T-cell (primary cell): ENCODE measurements at regions not wholly inside any gene's neighbourhood (a gene's known extent, or its start where the extent isn't known, plus 50 kb on each side); places are given as distances from the start of the nearest gene placed in this dataset.
"Not testable (repeated sequence)": the region's sequence is repeated elsewhere in the genome, so short reads cannot be mapped to it uniquely, and the experiment has no call there.

Experiments
- ATAC-seq, 4 experiments: fragments of 200-7000 bp in 3 of 4; fragments of 150-1000 bp in 1 of 4; cut with Tn5 transposase; replicated peaks in 1 of 4; 1 replicate in 3 of 4; 2 replicates in 1 of 4; pipeline ENCODE4 v1.10.0; 2021; ENCODE audit warnings: moderate library complexity in 3 of 4, mild to moderate bottlenecking in 2 of 4, moderate number of reproducible peaks in 1 of 4
- CTCF ChIA-PET, 2 donors: fragments of 300-600 bp; sonication (Branson Sonifier 250); formaldehyde crosslinking; loops; one replicate each; lab custom pipeline; 2022; ENCODE audit warnings: antibody characterized with exemption in 2 of 2; lab: Charles Lee
- POLR2A ChIA-PET, 2 donors: fragments of 300-600 bp; sonication (Branson Sonifier 250); formaldehyde crosslinking; loops; one replicate each; lab custom pipeline; 2022; ENCODE audit warnings: antibody characterized with exemption in 2 of 2; lab: Charles Lee
- DNase-seq, 35 experiments: peaks; one replicate each; pipeline versions ENCODE4 v3.0.0 to v3.0.0-alpha.2; 2013 to 2023
- H3K27ac ChIP-seq: one replicate; pipeline ENCODE4 v1.5.1; 2013; ENCODE audit warnings: low read length
- H3K27me3 ChIP-seq, 2 experiments: replicated peaks in 1 of 2; 1 replicate in 1 of 2; 2 replicates in 1 of 2; pipeline versions ENCODE4 v1.6.1 to v1.7.0; 2013; ENCODE audit warnings: low read length in 1 of 2, mixed read lengths in 1 of 2; ENCODE audit not compliant: control insufficient read depth in 2 of 2, insufficient read depth in 2 of 2; ENCODE audit errors: extremely low read depth in 1 of 2
- H3K36me3 ChIP-seq, 2 donors: 1 replicate in 1 of 2; 2 replicates in 1 of 2; pipeline versions ENCODE4 v1.6.1 to v1.7.0; 2013; ENCODE audit warnings: low read length in 1 of 2; ENCODE audit not compliant: control insufficient read depth in 2 of 2, insufficient read depth in 1 of 2; ENCODE audit errors: extremely low read depth in 1 of 2
- H3K4me1 ChIP-seq, 2 experiments: 1 replicate in 1 of 2; 2 replicates in 1 of 2; pipeline versions ENCODE4 v1.6.1 to v1.7.0; 2013; ENCODE audit warnings: low read length in 2 of 2, mixed read lengths in 1 of 2; ENCODE audit not compliant: insufficient read depth in 2 of 2, control insufficient read depth in 1 of 2; ENCODE audit errors: extremely low read depth in 1 of 2
- H3K4me3 ChIP-seq, 2 donors: 1 replicate in 1 of 2; 2 replicates in 1 of 2; pipeline versions ENCODE4 v1.5.1 to v1.7.0; 2013; ENCODE audit warnings: mild to moderate bottlenecking in 2 of 2, low read length in 1 of 2, moderate library complexity in 1 of 2; ENCODE audit not compliant: control insufficient read depth in 1 of 2; ENCODE audit errors: extremely low read depth in 1 of 2
- H3K9me3 ChIP-seq: 2 replicates; pipeline ENCODE4 v1.7.0; 2013
- H3K27ac Mint-ChIP-seq, 2 donors: one replicate each; pipeline ENCODE4 v1.8.0; 2020 to 2021; ENCODE audit warnings: mild to moderate bottlenecking in 2 of 2, mixed read lengths in 2 of 2
- H3K27me3 Mint-ChIP-seq, 2 donors: one replicate each; pipeline ENCODE4 v1.8.0; 2021 to 2022; ENCODE audit warnings: mixed read lengths in 2 of 2
- H3K36me3 Mint-ChIP-seq: one replicate; pipeline ENCODE4 v1.8.0; 2021; ENCODE audit warnings: mixed read lengths
- H3K4me1 Mint-ChIP-seq, 3 donors: one replicate each; pipeline ENCODE4 v1.8.0; 2020 to 2022; ENCODE audit warnings: mixed read lengths in 3 of 3, mild to moderate bottlenecking in 1 of 3
- H3K4me3 Mint-ChIP-seq, 3 donors: one replicate each; pipeline ENCODE4 v1.8.0; 2020 to 2022; ENCODE audit warnings: mild to moderate bottlenecking in 3 of 3, mixed read lengths in 3 of 3, moderate library complexity in 3 of 3
- H3K9me3 Mint-ChIP-seq, 3 donors: one replicate each; pipeline ENCODE4 v1.8.0; 2020 to 2022; ENCODE audit warnings: mixed read lengths in 3 of 3
- WGBS: methylation state at CpG from one replicate; pipeline ENCODE4 v1.1.5; 2013; ENCODE audit warnings: missing lambda C conversion rate; ENCODE audit not compliant: insufficient coverage; 5-methylcytosine and 5-hydroxymethylcytosine counted together

DNA sequence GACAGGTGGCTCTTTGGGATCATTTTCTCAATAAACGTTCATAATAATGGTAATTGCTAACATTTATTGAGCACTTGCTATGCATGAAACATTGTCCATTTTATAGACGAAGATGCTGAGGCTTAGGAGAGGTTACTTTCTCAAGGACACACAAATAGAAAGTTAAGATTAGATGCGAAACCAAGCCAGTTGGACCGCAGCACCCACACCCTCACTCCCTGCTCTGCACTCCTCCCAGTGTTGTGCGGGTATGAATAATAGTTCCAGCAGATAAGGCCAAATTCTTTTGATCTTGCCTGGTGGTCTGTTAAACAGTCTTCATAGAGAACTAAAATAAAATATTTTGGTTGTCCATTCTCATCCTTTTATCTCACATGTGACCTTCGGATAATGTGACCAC, 85.0 kb upstream of the BEND4 start:
- Histone ChIP-seq H3K9me3 (no peaks in the 10 kb centered on the region), H3K27ac (no peak overlapping the region), H3K4me1 (no peaks in the 10 kb centered on the region), H3K27me3 (no peaks in the 10 kb centered on the region), H3K4me3 (no peak overlapping the region), H3K36me3 (no peaks in the 10 kb centered on the region)
- no peaks in the 10 kb centered on the region for H3K36me3 Mint-ChIP-seq
- ATAC-seq, result no peak
- H3K9me3 Mint-ChIP-seq, result no peaks in the 10 kb centered on the region
- no peaks in the 10 kb centered on the region for H3K4me1 Mint-ChIP-seq
- no peak for DNase-seq
- ChIA-PET POLR2A (no interaction called here), CTCF (no interaction called here)
- no peak overlapping the region for H3K4me3 Mint-ChIP-seq
- WGBS, result no CpG with 5 or more reads among the region's 6 CpGs
- no peak overlapping the region for H3K27ac Mint-ChIP-seq
- peaks cover 5 to 8% of the 10 kb centered on the region in 2 donors for H3K27me3 Mint-ChIP-seq

- ATAC-seq (no peak), DNase-seq (no peak)
- ChIA-PET POLR2A (no interaction called here), CTCF (interaction anchor here in 1 of 2 donors (0.5 kb wide), 1 partner anchor 561 kb away, joined by 3 read pairs; no protein-coding TSS in a partner anchor)
- H3K9me3 ChIP-seq, result no peaks in the 10 kb centered on the region
- WGBS, result no CpG with 5 or more reads among the region's 4 CpGs
- H3K36me3 ChIP-seq, result no peaks in the 10 kb centered on the region
- no peaks in the 10 kb centered on the region for H3K36me3 Mint-ChIP-seq
- no peaks in the 10 kb centered on the region for H3K27me3 ChIP-seq
- H3K4me3 Mint-ChIP-seq, result no peak overlapping the region
- no peak overlapping the region for H3K4me3 ChIP-seq
- no peaks in the 10 kb centered on the region for H3K4me1 ChIP-seq
- no peaks in the 10 kb centered on the region for H3K9me3 Mint-ChIP-seq
- H3K27ac ChIP-seq, result no peak overlapping the region
- H3K27me3 Mint-ChIP-seq, result peaks cover 9 to 11% of the 10 kb centered on the region in 2 donors
- no peaks in the 10 kb centered on the region for H3K4me1 Mint-ChIP-seq
- H3K27ac Mint-ChIP-seq, result no peak overlapping the region
Measured at GRCh38 chr4:42248972-42249371, 96.5 kb upstream of the BEND4 start.

DNA sequence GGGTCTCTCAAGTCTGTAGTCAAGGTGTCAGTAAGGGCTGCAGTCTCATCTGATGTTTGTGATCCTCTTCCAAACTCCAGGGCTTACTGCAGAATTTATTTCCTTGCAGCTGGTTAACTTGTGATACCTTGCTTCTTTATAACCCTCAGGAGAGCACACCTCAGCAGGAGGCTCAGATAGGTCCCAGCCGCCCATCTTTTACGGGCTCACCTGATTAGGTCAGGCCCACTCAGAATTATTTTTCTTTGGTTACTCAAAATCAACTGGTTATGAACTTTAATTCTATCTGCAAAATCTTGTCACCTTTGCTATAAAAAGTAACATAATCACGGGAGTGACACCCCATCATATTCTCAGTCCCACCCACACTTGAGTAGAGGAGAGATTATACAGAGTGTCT, 99.9 kb upstream of the BEND4 start:
- H3K27me3 Mint-ChIP-seq, result peaks cover 7 to 14% of the 10 kb centered on the region in 2 donors
- H3K9me3 ChIP-seq, result no peaks in the 10 kb centered on the region
- no peak for DNase-seq
- H3K4me3 ChIP-seq, result no peak overlapping the region
- H3K36me3 Mint-ChIP-seq, result no peaks in the 10 kb centered on the region
- H3K27me3 ChIP-seq, result no peaks in the 10 kb centered on the region
- H3K27ac Mint-ChIP-seq, result no peak overlapping the region
- no peak overlapping the region for H3K4me3 Mint-ChIP-seq
- POLR2A ChIA-PET, result no interaction called here
- 100% methylated on average over 2 of the region's 3 CpGs for WGBS
- H3K9me3 Mint-ChIP-seq, result no peaks in the 10 kb centered on the region
- H3K36me3 ChIP-seq, result no peaks in the 10 kb centered on the region
- no peak overlapping the region for H3K27ac ChIP-seq
- no peaks in the 10 kb centered on the region for H3K4me1 Mint-ChIP-seq
- CTCF ChIA-PET, result no interaction called here
- no peak for ATAC-seq
- H3K4me1 ChIP-seq, result no peaks in the 10 kb centered on the region

GRCh38 chr4:42257645-42258044, 105.2 kb upstream of the BEND4 start:
- 100% methylated on average over 2 of the region's 6 CpGs for WGBS
- H3K4me3 ChIP-seq, H3K27ac Mint-ChIP-seq, H3K27ac ChIP-seq, H3K4me1 Mint-ChIP-seq, H3K9me3 Mint-ChIP-seq, H3K4me3 Mint-ChIP-seq, POLR2A ChIA-PET, CTCF ChIA-PET, H3K27me3 ChIP-seq, H3K27me3 Mint-ChIP-seq, H3K36me3 ChIP-seq, ATAC-seq, H3K4me1 ChIP-seq, H3K9me3 ChIP-seq, H3K36me3 Mint-ChIP-seq, DNase-seq: not testable (repeated sequence)

DNA sequence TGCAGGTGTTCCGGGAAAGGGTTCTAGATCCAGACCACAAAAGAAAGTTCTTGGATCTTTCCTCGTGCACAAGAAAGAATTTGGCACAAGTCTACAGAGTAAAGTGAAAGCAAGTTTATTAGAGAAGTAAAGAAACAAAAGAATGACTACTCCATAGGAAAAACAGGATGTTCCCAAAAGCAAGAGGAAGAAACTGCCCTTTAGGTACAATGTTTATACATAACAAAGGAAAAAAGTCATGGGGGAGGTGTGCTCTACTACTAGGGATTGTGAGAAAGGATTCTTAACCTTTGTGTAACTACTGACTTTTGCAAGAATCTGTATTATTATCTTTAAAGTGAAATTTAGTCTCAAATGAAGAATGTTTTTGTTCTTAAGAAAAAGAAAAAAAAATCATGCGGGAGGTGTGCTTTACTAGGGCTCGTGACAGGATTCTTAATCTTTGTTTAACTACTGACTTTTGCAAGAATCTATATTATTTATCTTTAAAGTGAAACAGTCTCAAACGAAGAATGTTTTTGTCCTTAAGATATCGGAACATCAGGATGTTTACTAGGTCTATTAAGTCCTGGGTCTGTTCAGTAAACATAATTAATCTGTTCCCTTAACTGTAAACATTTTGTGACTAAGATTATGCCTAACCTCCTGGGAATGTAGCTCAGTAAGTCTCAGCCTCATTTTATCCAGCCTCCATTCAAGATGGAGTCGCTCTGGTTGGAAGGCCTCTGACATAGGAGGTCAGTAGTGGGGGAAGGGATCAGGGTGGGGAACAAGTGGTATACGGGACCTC, 110.4 kb upstream of the BEND4 start:
- Mint-ChIP-seq H3K4me3 (no peak overlapping the region), H3K4me1 (no peaks in the 10 kb centered on the region), H3K36me3 (no peaks in the 10 kb centered on the region), H3K27ac (no peak overlapping the region), H3K27me3 (peaks cover 0 to 7% of the 10 kb centered on the region in 2 donors), H3K9me3 (no peaks in the 10 kb centered on the region)
- Histone ChIP-seq H3K27me3 (peaks cover 0 to 3% of the 10 kb centered on the region in 2 experiments), H3K27ac (no peak overlapping the region), H3K4me1 (no peaks in the 10 kb centered on the region), H3K9me3 (no peaks in the 10 kb centered on the region), H3K36me3 (no peaks in the 10 kb centered on the region), H3K4me3 (no peak overlapping the region)
- CTCF ChIA-PET, result no interaction called here
- DNase-seq (no peak), ATAC-seq (no peak)
- POLR2A ChIA-PET, result no interaction called here
- WGBS, result 73% methylated on average over 2 of the region's 8 CpGs

- Mint-ChIP-seq H3K36me3 (no peaks in the 10 kb centered on the region), H3K4me1 (no peaks in the 10 kb centered on the region), H3K4me3 (no peak overlapping the region), H3K9me3 (no peaks in the 10 kb centered on the region), H3K27me3 (peaks cover 0 to 7% of the 10 kb centered on the region in 2 donors), H3K27ac (no peak overlapping the region)
- 88% methylated on average over 11 of the region's 20 CpGs for WGBS
- Histone ChIP-seq H3K27ac (no peak overlapping the region), H3K36me3 (no peaks in the 10 kb centered on the region), H3K27me3 (peaks cover 0 to 3% of the 10 kb centered on the region in 2 experiments), H3K4me3 (no peak overlapping the region), H3K9me3 (no peaks in the 10 kb centered on the region), H3K4me1 (no peaks in the 10 kb centered on the region)
- DNase-seq, result no peak
- ChIA-PET POLR2A (no interaction called here), CTCF (interaction anchor here in 1 of 2 donors (0.6 kb wide), 1 partner anchor 172 kb away, joined by 3 read pairs; no protein-coding TSS in a partner anchor)
- ATAC-seq, result no peak
Measured at GRCh38 chr4:42265782-42266602, 113.5 kb upstream of the BEND4 start.
